Ishikawa (cell line): ENCODE measurements at regions not wholly inside any gene's neighbourhood (a gene's known extent, or its start where the extent isn't known, plus 50 kb on each side); places are given as distances from the start of the nearest gene placed in this dataset.
A peak's percentile ranks its signal among the peaks of the same experiment; 100 is the strongest.

ENCODE experiments used
- CEBPB ChIP-seq: IDR thresholded peaks from 2 replicates; pipeline ENCODE4 v1.6.1; 2012
- CREB1 ChIP-seq: IDR thresholded peaks from 2 replicates; pipeline ENCODE4 v1.6.1; 2012; ENCODE audit warnings: low read depth
- EGR1 ChIP-seq: IDR thresholded peaks from 2 replicates; pipeline ENCODE4 v1.6.1; 2012
- EP300 ChIP-seq: IDR thresholded peaks from 2 replicates; pipeline ENCODE4 v1.6.1; 2012; ENCODE audit warnings: borderline replicate concordance
- FOXM1 ChIP-seq: IDR thresholded peaks from 2 replicates; pipeline ENCODE4 v1.6.1; 2012; ENCODE audit warnings: low read depth, borderline replicate concordance
- MAX ChIP-seq: IDR thresholded peaks from 2 replicates; pipeline ENCODE4 v1.6.1; 2012
- NFIC ChIP-seq: IDR thresholded peaks from 2 replicates; pipeline ENCODE4 v1.6.1; 2012
- RAD21 ChIP-seq: IDR thresholded peaks from 2 replicates; pipeline ENCODE4 v1.6.1; 2012; ENCODE audit warnings: low read depth
- REST ChIP-seq: IDR thresholded peaks from 2 replicates; pipeline ENCODE4 v1.6.1; 2012; ENCODE audit warnings: low read depth, mild to moderate bottlenecking
- TAF1 ChIP-seq: IDR thresholded peaks from 2 replicates; pipeline ENCODE4 v1.6.1; 2012; ENCODE audit warnings: low read depth, mild to moderate bottlenecking
- TCF12 ChIP-seq: IDR thresholded peaks from 2 replicates; pipeline ENCODE4 v1.6.1; 2012; ENCODE audit warnings: low read depth
- TEAD4 ChIP-seq: IDR thresholded peaks from 2 replicates; pipeline ENCODE4 v1.6.1; 2012
- USF1 ChIP-seq: IDR thresholded peaks from 2 replicates; pipeline ENCODE4 v1.6.1; 2012
- YY1 ChIP-seq: IDR thresholded peaks from 2 replicates; pipeline ENCODE4 v1.6.1; 2012; ENCODE audit warnings: low read depth
- ZBTB7A ChIP-seq: IDR thresholded peaks from 2 replicates; pipeline ENCODE4 v1.6.1; 2012; ENCODE audit warnings: low read depth

- TF ChIP-seq CEBPB (no peak), MAX (no peak), TEAD4 (no peak), USF1 (no peak), TAF1 (no peak), YY1 (no peak), FOXM1 (no peak), ZBTB7A (no peak), EGR1 (no peak), CREB1 (no peak), NFIC (no peak), REST (no peak), TCF12 (no peak), EP300 (no peak), RAD21 (no peak)
Measured at GRCh38 chr2:220654322-220654721, 917.8 kb downstream of the EPHA4 start.

- TF ChIP-seq USF1 = no peak
- TF ChIP-seq TCF12 = peak; percentile 86
- TF ChIP-seq EP300 = peak; percentile 84
- no peak for TF ChIP-seq CREB1
- 0 out of 2 replicates have a peak, but pooled peaks have one; percentile 43 for TF ChIP-seq YY1
- TF ChIP-seq RAD21 = no peak; the same call in 1 of the 2 replicates
- peak; percentile 72 for TF ChIP-seq NFIC
- TF ChIP-seq CEBPB = peak; percentile 61
- no peak for TF ChIP-seq ZBTB7A
- TF ChIP-seq FOXM1 = peak; percentile 76
- no peak for TF ChIP-seq REST
- peak; percentile 89 for TF ChIP-seq TEAD4
- TF ChIP-seq MAX = peak; percentile 29; the same call in 1 of the 2 replicates
Measured at GRCh38 chr2:220660277-220661145, 911.6 kb downstream of the EPHA4 start.

- TF ChIP-seq TAF1 = no peak
- TF ChIP-seq REST = no peak
- no peak for TF ChIP-seq EP300
- peak; percentile 36; the same call in 1 of the 2 replicates for TF ChIP-seq TEAD4
- TF ChIP-seq CREB1 = no peak
- no peak for TF ChIP-seq YY1
- TF ChIP-seq RAD21 = no peak
- no peak for TF ChIP-seq FOXM1
- no peak for TF ChIP-seq ZBTB7A
- peak; percentile 50 for TF ChIP-seq NFIC
- TF ChIP-seq TCF12 = no peak
- TF ChIP-seq MAX = peak; percentile 22; the same call in 1 of the 2 replicates
- TF ChIP-seq EGR1 = no peak
- TF ChIP-seq USF1 = no peak
- TF ChIP-seq CEBPB = 0 out of 2 replicates have a peak, but pooled peaks have one; percentile 36
Measured at GRCh38 chr2:220662431-220662830, 909.7 kb downstream of the EPHA4 start.
